Hepatocyte (in vitro differentiated cells): ENCODE measurements at regions not wholly inside any gene's neighbourhood (a gene's known extent, or its start where the extent isn't known, plus 50 kb on each side); places are given as distances from the start of the nearest gene placed in this dataset.

Experiments
- DNase-seq: peaks from one replicate; pipeline ENCODE4 v3.0.0-alpha.2; 2016; ENCODE audit warnings: low spot score
- H2AFZ ChIP-seq: fragments of 200-600 bp; sonication (generic); 2 replicates; pipeline ENCODE4 v1.6.0; 2016; ENCODE audit warnings: antibody characterized with exemption, mild to moderate bottlenecking
- H3K27ac ChIP-seq: fragments of 200-600 bp; sonication (generic); 2 replicates; pipeline ENCODE4 v1.5.1; 2016; ENCODE audit warnings: mild to moderate bottlenecking
- H3K27me3 ChIP-seq: fragments of 200-600 bp; sonication (generic); 2 replicates; pipeline ENCODE4 v1.6.1; 2016
- H3K36me3 ChIP-seq: fragments of 200-600 bp; sonication (generic); replicated peaks from 2 replicates; pipeline ENCODE4 v1.5.1; 2016; ENCODE audit warnings: low read depth; ENCODE audit not compliant: insufficient read depth
- H3K4me1 ChIP-seq: fragments of 200-600 bp; sonication (generic); 2 replicates; pipeline ENCODE4 v1.5.1; 2016; ENCODE audit warnings: mild to moderate bottlenecking, moderate library complexity; ENCODE audit not compliant: insufficient read depth
- H3K4me2 ChIP-seq: fragments of 200-600 bp; sonication (generic); 2 replicates; pipeline ENCODE4 v1.6.0; 2016
- H3K4me3 ChIP-seq: fragments of 200-600 bp; sonication (generic); 2 replicates; pipeline ENCODE4 v1.5.1; 2016; ENCODE audit warnings: mild to moderate bottlenecking
- H3K79me2 ChIP-seq: fragments of 200-600 bp; sonication (generic); 2 replicates; pipeline ENCODE4 v1.6.0; 2017; ENCODE audit warnings: mild to moderate bottlenecking
- H3K9me2 ChIP-seq: fragments of 200-600 bp; sonication (generic); replicated peaks from 2 replicates; pipeline ENCODE4 v1.6.0; 2017; ENCODE audit warnings: mild to moderate bottlenecking; ENCODE audit not compliant: insufficient read depth
- H3K9me3 ChIP-seq: fragments of 200-600 bp; sonication (generic); 2 replicates; pipeline ENCODE4 v1.5.1; 2016; ENCODE audit warnings: low read depth, mild to moderate bottlenecking
- H4K20me1 ChIP-seq: fragments of 200-600 bp; sonication (generic); 2 replicates; pipeline ENCODE4 v1.6.0; 2016; ENCODE audit warnings: mild to moderate bottlenecking; ENCODE audit not compliant: insufficient read depth, poor library complexity, severe bottlenecking
- CTCF ChIP-seq: fragments of 200-600 bp; sonication (generic); IDR thresholded peaks from 2 replicates; pipeline ENCODE4 v1.5.1; 2016; ENCODE audit warnings: antibody characterized with exemption, mild to moderate bottlenecking; ENCODE audit not compliant: poor library complexity
- EZH2 ChIP-seq: fragments of 200-600 bp; sonication (generic); IDR thresholded peaks from 2 replicates; pipeline ENCODE4 v1.6.1; 2016; ENCODE audit warnings: antibody characterized with exemption, mild to moderate bottlenecking, borderline replicate concordance
- EZH2phosphoT487 ChIP-seq: fragments of 200-600 bp; sonication (generic); IDR thresholded peaks from one replicate; pipeline ENCODE4 v1.6.1; 2018; ENCODE audit warnings: antibody characterized with exemption, mild to moderate bottlenecking, low read depth, moderate library complexity; ENCODE audit not compliant: unreplicated experiment, severe bottlenecking
- WGBS: methylation state at CpG from one replicate; pipeline ENCODE4 v1.1.6; 2016; ENCODE audit warnings: low lambda C conversion rate; ENCODE audit errors: missing lambda C conversion rate; 5-methylcytosine and 5-hydroxymethylcytosine counted together

GRCh38 chr2:64781711-64782390, 128.1 kb upstream of the SERTAD2 start:
- Histone ChIP-seq H2AFZ (no peak overlapping the region), H3K4me3 (no peak overlapping the region), H4K20me1 (no peaks in the 10 kb centered on the region), H3K27me3 (no peaks in the 10 kb centered on the region), H3K27ac (no peak overlapping the region), H3K9me2 (no peaks in the 10 kb centered on the region), H3K9me3 (no peaks in the 10 kb centered on the region), H3K79me2 (no peaks in the 10 kb centered on the region), H3K4me1 (no peaks in the 10 kb centered on the region), H3K36me3 (no peaks in the 10 kb centered on the region), H3K4me2 (no peak overlapping the region)
- DNase-seq, result no peak
- WGBS, result 81% methylated on average over 2 of the region's 2 CpGs
- no peak for TF ChIP-seq EZH2
- no peak for TF ChIP-seq CTCF
- TF ChIP-seq EZH2phosphoT487, result no peak

DNA sequence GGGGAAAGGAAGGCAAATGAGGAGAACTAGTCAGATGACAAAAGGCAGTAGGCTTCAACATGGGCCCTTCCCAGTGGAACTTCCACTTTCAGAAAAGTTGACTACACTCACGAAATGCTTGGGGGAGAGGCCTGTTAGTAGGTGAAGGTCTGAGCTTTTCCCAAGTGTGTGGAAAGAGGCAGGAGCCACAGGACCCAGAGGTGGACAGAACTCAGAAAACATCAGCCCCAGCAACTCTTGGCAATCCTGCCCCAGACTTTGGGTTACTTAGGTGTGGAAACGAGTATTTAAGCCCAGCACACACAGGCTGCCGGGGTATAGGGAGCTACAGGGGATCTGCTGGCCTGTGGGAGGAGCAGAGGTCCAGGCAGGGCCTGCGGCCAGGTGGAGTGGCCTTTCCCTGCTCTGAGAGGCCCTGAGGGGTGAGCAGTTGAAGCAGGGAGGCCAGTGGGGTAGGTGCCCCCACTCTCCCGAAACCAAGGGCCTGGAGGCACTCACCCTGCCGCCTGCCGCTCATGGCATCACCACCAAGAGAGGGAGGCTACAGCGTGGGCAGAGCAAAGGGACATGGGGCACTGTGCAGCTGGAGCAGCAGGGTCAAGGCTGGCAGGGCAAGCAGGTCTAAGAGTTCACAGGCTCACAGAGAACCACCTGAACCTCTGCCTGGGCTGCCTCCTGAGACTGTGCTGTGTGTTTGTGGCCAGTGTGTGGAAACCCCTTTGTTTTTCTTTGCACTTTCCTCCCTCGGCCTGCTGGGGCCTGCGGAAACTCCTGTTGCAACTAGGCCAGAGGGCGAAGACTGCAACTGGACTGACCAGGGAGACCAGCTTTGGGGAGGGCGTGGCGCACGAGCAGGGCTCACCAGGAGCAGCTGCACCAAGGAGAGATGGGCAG, 130.7 kb upstream of the SERTAD2 start:
- no peak overlapping the region for H3K4me2 ChIP-seq
- H3K4me1 ChIP-seq, result peaks cover under 1% of the 10 kb centered on the region
- no peak overlapping the region for H3K4me3 ChIP-seq
- H3K79me2 ChIP-seq, result no peaks in the 10 kb centered on the region
- no peaks in the 10 kb centered on the region for H3K36me3 ChIP-seq
- no peak overlapping the region for H2AFZ ChIP-seq
- no peaks in the 10 kb centered on the region for H3K27me3 ChIP-seq
- no peaks in the 10 kb centered on the region for H3K9me2 ChIP-seq
- TF ChIP-seq EZH2phosphoT487, result no peak
- no peak for TF ChIP-seq EZH2
- no peak for TF ChIP-seq CTCF
- no peak overlapping the region for H3K27ac ChIP-seq
- 76% methylated on average over 14 of the region's 14 CpGs for WGBS
- no peaks in the 10 kb centered on the region for H4K20me1 ChIP-seq
- no peaks in the 10 kb centered on the region for H3K9me3 ChIP-seq
- DNase-seq, result no peak

DNA sequence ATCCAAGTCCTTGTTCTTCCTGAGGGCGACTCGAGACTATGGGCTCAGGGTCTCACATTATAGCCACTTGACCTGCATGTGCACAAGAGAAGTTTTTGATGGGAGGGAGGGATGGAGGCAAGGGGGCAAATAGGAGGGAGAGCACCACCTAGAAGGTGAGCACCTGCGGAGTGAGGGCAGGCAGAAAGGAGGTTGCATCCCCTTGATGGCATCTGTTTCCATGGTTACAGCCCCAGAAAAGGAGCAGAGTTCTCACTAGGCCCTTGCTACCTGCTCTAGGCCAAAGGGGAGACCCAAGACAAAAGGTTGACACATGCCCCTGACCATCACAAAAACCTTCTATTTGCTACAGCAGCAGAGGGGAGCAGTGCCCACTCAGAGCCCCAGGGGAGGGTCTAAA, 131.5 kb upstream of the SERTAD2 start:
- no peaks in the 10 kb centered on the region for H3K27me3 ChIP-seq
- no peak for TF ChIP-seq CTCF
- TF ChIP-seq EZH2phosphoT487, result no peak
- TF ChIP-seq EZH2, result no peak
- H3K27ac ChIP-seq, result no peak overlapping the region
- no peaks in the 10 kb centered on the region for H3K79me2 ChIP-seq
- H3K9me2 ChIP-seq, result no peaks in the 10 kb centered on the region
- 93% methylated on average over 3 of the region's 3 CpGs for WGBS
- no peak for DNase-seq
- H3K4me2 ChIP-seq, result no peak overlapping the region
- peaks cover 8% of the 10 kb centered on the region for H3K4me1 ChIP-seq
- H3K9me3 ChIP-seq, result no peaks in the 10 kb centered on the region
- no peak overlapping the region for H2AFZ ChIP-seq
- no peaks in the 10 kb centered on the region for H4K20me1 ChIP-seq
- no peak overlapping the region for H3K4me3 ChIP-seq
- no peaks in the 10 kb centered on the region for H3K36me3 ChIP-seq
